H1 (cell line): ENCODE measurements at regions not wholly inside any gene's neighbourhood (a gene's known extent, or its start where the extent isn't known, plus 50 kb on each side); places are given as distances from the start of the nearest gene placed in this dataset.

Experiments
- CTCF ChIA-PET: fragments of 300-600 bp; sonication (Branson Sonifier 250); formaldehyde crosslinking; loops from one replicate; lab custom pipeline; 2021; ENCODE audit not compliant: partially characterized antibody; lab: Charles Lee
- POLR2A ChIA-PET: fragments of 300-600 bp; sonication (Branson Sonifier 250); formaldehyde crosslinking; loops from one replicate; lab custom pipeline; 2021; ENCODE audit warnings: inconsistent platforms; ENCODE audit not compliant: partially characterized antibody; lab: Charles Lee
- DNase-seq, 2 experiments: peaks; one replicate each; pipeline versions ENCODE4 v3.0.0 to v3.0.0-alpha.2; 2010 to 2022; ENCODE audit warnings: low spot score in 2 of 2, low read depth in 1 of 2, mixed read lengths in 1 of 2
- FAIRE-seq: peaks from 2 replicates; lab custom pipeline; 2011; peaks lifted over from hg19 to GRCh38; lab: Jason Lieb, UNC
- H2AFZ ChIP-seq: 2 replicates; pipeline ENCODE4 v1.8.1; 2012; ENCODE audit warnings: low read length, inconsistent platforms
- H2AK5ac ChIP-seq: 2 replicates; pipeline ENCODE4 v1.6.1; 2013; ENCODE audit warnings: low read depth, low read length
- H2BK120ac ChIP-seq: replicated peaks from 2 replicates; pipeline ENCODE3; 2013; ENCODE audit warnings: low read depth, low read length, inconsistent platforms
- H2BK12ac ChIP-seq: 2 replicates; pipeline ENCODE4 v1.6.1; 2013; ENCODE audit warnings: low read depth, low read length
- H2BK15ac ChIP-seq: 2 replicates; pipeline ENCODE4 v1.6.1; 2013; ENCODE audit warnings: low read length
- H2BK20ac ChIP-seq: 2 replicates; pipeline ENCODE4 v1.6.1; 2013; ENCODE audit warnings: low read length
- H2BK5ac ChIP-seq: 2 replicates; pipeline ENCODE4 v1.6.1; 2013; ENCODE audit warnings: low read depth, low read length
- H3K14ac ChIP-seq: 2 replicates; pipeline ENCODE4 v1.6.1; 2013; ENCODE audit warnings: inconsistent platforms; ENCODE audit not compliant: insufficient read length
- H3K18ac ChIP-seq: 2 replicates; pipeline ENCODE4 v1.6.1; 2013; ENCODE audit warnings: low read length; ENCODE audit errors: extremely low read depth
- H3K23ac ChIP-seq: 2 replicates; pipeline ENCODE4 v1.6.1; 2013; ENCODE audit warnings: inconsistent platforms; ENCODE audit not compliant: insufficient read length
- H3K23me2 ChIP-seq: 2 replicates; pipeline ENCODE4 v1.6.1; 2013; ENCODE audit warnings: low read depth, low read length
- H3K27ac ChIP-seq: 2 replicates; pipeline ENCODE4 v1.6.1; 2011; ENCODE audit warnings: low read depth, low read length, inconsistent platforms
- H3K27me3 ChIP-seq, 4 experiments: replicated peaks in 1 of 4; 1 replicate in 1 of 4; 2 replicates in 3 of 4; pipeline versions ENCODE4 v1.6.1 to v1.8.1; 2011 to 2013; ENCODE audit warnings: low read length in 3 of 4, mild to moderate bottlenecking in 3 of 4, inconsistent platforms in 2 of 4, mixed read lengths in 2 of 4, moderate library complexity in 1 of 4; ENCODE audit not compliant: control insufficient read depth in 3 of 4, insufficient read depth in 3 of 4; ENCODE audit errors: extremely low read depth in 1 of 4
- H3K36me3 ChIP-seq, 4 experiments: 2 replicates each; pipeline versions ENCODE4 v1.6.1 to v1.8.1; 2011 to 2013; ENCODE audit warnings: mild to moderate bottlenecking in 4 of 4, low read length in 3 of 4, moderate library complexity in 2 of 4, control low read depth in 1 of 4, inconsistent platforms in 1 of 4; ENCODE audit not compliant: insufficient read depth in 4 of 4, control insufficient read depth in 2 of 4
- H3K4ac ChIP-seq: replicated peaks from 2 replicates; pipeline ENCODE3; 2013; ENCODE audit warnings: low read length, low read depth, mixed read lengths, inconsistent platforms; ENCODE audit not compliant: insufficient read length
- H3K4me1 ChIP-seq, 4 experiments: replicated peaks in 1 of 4; 1 replicate in 1 of 4; 2 replicates in 3 of 4; pipeline versions ENCODE4 v1.6.1 to v1.8.1; 2011 to 2013; ENCODE audit warnings: low read length in 3 of 4, inconsistent platforms in 2 of 4, mixed read lengths in 1 of 4; ENCODE audit not compliant: insufficient read depth in 4 of 4, control insufficient read depth in 3 of 4
- H3K4me2 ChIP-seq, 2 experiments: 2 replicates each; pipeline versions ENCODE4 v1.6.1 to v1.8.1; 2011 to 2013; ENCODE audit warnings: low read depth in 2 of 2, low read length in 2 of 2, control low read depth in 1 of 2, inconsistent platforms in 1 of 2, mild to moderate bottlenecking in 1 of 2; ENCODE audit not compliant: insufficient read depth in 1 of 2
- H3K4me3 ChIP-seq, 4 experiments: fragments of 200-600, 300-600 bp in 1 of 4; sonication (generic), shearing (Covaris generic), sonication (Bioruptor Twin) in 1 of 4; 2 replicates each; pipeline versions ENCODE4 v1.5.1 to v1.8.1; 2011 to 2016; ENCODE audit warnings: low read length in 4 of 4, low read depth in 3 of 4, control low read depth in 2 of 4, inconsistent platforms in 2 of 4, mild to moderate bottlenecking in 2 of 4, mixed read lengths in 1 of 4, moderate library complexity in 1 of 4; ENCODE audit not compliant: insufficient read depth in 2 of 4; ENCODE audit errors: extremely low read depth in 1 of 4
- H3K56ac ChIP-seq: replicated peaks from 2 replicates; pipeline ENCODE3; 2013; ENCODE audit warnings: low read depth, mild to moderate bottlenecking, mixed read lengths, low read length, inconsistent platforms; ENCODE audit not compliant: insufficient read length
- H3K79me1 ChIP-seq: 2 replicates; pipeline ENCODE4 v1.6.1; 2013; ENCODE audit warnings: low read depth, low read length, control low read depth
- H3K79me2 ChIP-seq, 2 experiments: 2 replicates each; pipeline versions ENCODE4 v1.6.1 to v1.8.1; 2012 to 2013; ENCODE audit warnings: low read length in 2 of 2, mild to moderate bottlenecking in 2 of 2, inconsistent platforms in 1 of 2; ENCODE audit not compliant: insufficient read depth in 2 of 2, control insufficient read depth in 1 of 2
- H3K9ac ChIP-seq, 4 experiments: replicated peaks in 1 of 4; 1 replicate in 1 of 4; 2 replicates in 3 of 4; pipeline versions ENCODE4 v1.6.1 to v1.8.1; 2011 to 2013; ENCODE audit warnings: low read depth in 3 of 4, low read length in 3 of 4, control low read depth in 2 of 4, mild to moderate bottlenecking in 2 of 4, moderate library complexity in 2 of 4, inconsistent platforms in 1 of 4; ENCODE audit errors: extremely low read depth in 1 of 4
- H3K9me3 ChIP-seq, 2 experiments: 2 replicates each; pipeline versions ENCODE4 v1.6.1 to v1.8.1; 2012 to 2013; ENCODE audit warnings: mild to moderate bottlenecking in 2 of 2, moderate library complexity in 2 of 2, control low read depth in 1 of 2, inconsistent platforms in 1 of 2, low read depth in 1 of 2, low read length in 1 of 2, mixed read lengths in 1 of 2; ENCODE audit not compliant: insufficient read depth in 2 of 2
- H4K20me1 ChIP-seq, 2 experiments: replicated peaks in 1 of 2; 2 replicates each; pipeline versions ENCODE3 to v1.8.1; 2011 to 2013; ENCODE audit warnings: inconsistent platforms in 2 of 2, low read length in 2 of 2, mild to moderate bottlenecking in 1 of 2; ENCODE audit not compliant: insufficient read depth in 2 of 2, control insufficient read depth in 1 of 2
- H4K5ac ChIP-seq: 2 replicates; pipeline ENCODE4 v1.6.1; 2013; ENCODE audit warnings: low read length, low read depth, mixed read lengths, inconsistent platforms; ENCODE audit not compliant: insufficient read length
- H4K8ac ChIP-seq: 2 replicates; pipeline ENCODE4 v1.8.0; 2013; ENCODE audit warnings: mild to moderate bottlenecking, moderate library complexity, low read length, inconsistent platforms; ENCODE audit not compliant: insufficient read depth; ENCODE audit errors: extremely low read depth
- H4K91ac ChIP-seq: replicated peaks from 2 replicates; pipeline ENCODE3; 2013; ENCODE audit warnings: low read length, mixed read lengths, inconsistent platforms; ENCODE audit not compliant: insufficient read length
- SP2 ChIP-seq: IDR thresholded peaks from 2 replicates; pipeline ENCODE4 v1.6.1; 2012; ENCODE audit warnings: mild to moderate bottlenecking, low read length, inconsistent platforms
- TBP ChIP-seq: IDR thresholded peaks from 2 replicates; pipeline ENCODE4 v1.6.1; 2011; ENCODE audit warnings: low read depth, low read length, improper control_type of control experiment
- WGBS, 2 experiments: shearing (Covaris generic) in 1 of 2; methylation state at CpG; one replicate each; pipeline versions ENCODE4 v1.1.6 to v1.1.7; 2013 to 2015; ENCODE audit warnings: low lambda C conversion rate in 2 of 2, mixed read lengths in 2 of 2, inconsistent platforms in 1 of 2, low coverage in 1 of 2, missing lambda C conversion rate in 1 of 2; ENCODE audit not compliant: insufficient replicate concordance in 2 of 2, insufficient coverage in 1 of 2, insufficient read length in 1 of 2; ENCODE audit errors: extremely low coverage in 1 of 2, missing lambda C conversion rate in 1 of 2; 5-methylcytosine and 5-hydroxymethylcytosine counted together

GRCh38 chr2:177077778-177078177 lies 134.8 kb upstream of the HNRNPA3 start:
- Histone ChIP-seq H2AFZ (no peak overlapping the region), H2AK5ac (no peak overlapping the region), H3K56ac (no peak overlapping the region), H3K18ac (no peak overlapping the region), H3K23me2 (no peaks in the 10 kb centered on the region), H2BK5ac (no peak overlapping the region), H4K20me1 (no peaks in the 10 kb centered on the region), H3K27me3 (no peaks in the 10 kb centered on the region), H2BK15ac (no peak overlapping the region), H2BK20ac (no peak overlapping the region), H3K4me1 (peaks cover 0 to 4% (median 2%) of the 10 kb centered on the region in 4 experiments; a peak in 3 of 7 replicates), H3K9me3 (no peaks in the 10 kb centered on the region), H3K14ac (no peak overlapping the region), H3K4me3 (no peak overlapping the region), H4K5ac (no peak overlapping the region), H2BK12ac (no peak overlapping the region), H3K79me1 (no peaks in the 10 kb centered on the region), H3K23ac (no peak overlapping the region), H2BK120ac (no peak overlapping the region), H3K79me2 (no peaks in the 10 kb centered on the region), H3K9ac (no peak overlapping the region), H3K27ac (no peak overlapping the region), H3K36me3 (no peaks in the 10 kb centered on the region), H3K4ac (no peak overlapping the region), H3K4me2 (no peak overlapping the region), H4K91ac (no peak overlapping the region), H4K8ac (no peak overlapping the region)
- ChIA-PET CTCF (interaction anchor here (1.1 kb wide), 1 partner anchor 10 kb away, joined by 3 read pairs; no protein-coding TSS in a partner anchor), POLR2A (no interaction called here)
- TF ChIP-seq SP2 (no peak), TBP (no peak)
- FAIRE-seq: no peak
- 69% methylated on average over 2 of the region's 2 CpGs; no CpG with 5 or more reads in 1 of the 2 experiments for WGBS, 2 experiments
- no peak for DNase-seq
